Spleen (tissue), 11 donors: ENCODE measurements at regions not wholly inside any gene's neighbourhood (a gene's known extent, or its start where the extent isn't known, plus 50 kb on each side); places are given as distances from the start of the nearest gene placed in this dataset.

Experiments used
- DNase-seq: peaks from one replicate; pipeline ENCODE4 v3.0.0-alpha.2; 2020
- H3K27ac ChIP-seq, 8 donors: fragments of 200-600 bp; sonication (generic) in 7 of 8; 1 replicate in 4 of 8; 2 replicates in 4 of 8; pipeline versions ENCODE4 v1.5.0 to v1.8.0; 2016 to 2021; ENCODE audit warnings: inconsistent platforms in 4 of 8, mild to moderate bottlenecking in 4 of 8, moderate library complexity in 1 of 8
- H3K27me3 ChIP-seq, 7 donors: fragments of 200-600 bp; sonication (generic) in 6 of 7; replicated peaks in 1 of 7; 1 replicate in 4 of 7; 2 replicates in 3 of 7; pipeline versions ENCODE4 v1.5.0 to v1.8.0; 2016 to 2021; ENCODE audit warnings: inconsistent platforms in 3 of 7, mild to moderate bottlenecking in 1 of 7
- H3K36me3 ChIP-seq, 6 donors: fragments of 200-600 bp; sonication (generic) in 5 of 6; 1 replicate in 4 of 6; 2 replicates in 2 of 6; pipeline versions ENCODE4 v1.5.0 to v1.8.0; 2016 to 2021; ENCODE audit warnings: inconsistent platforms in 2 of 6
- H3K4me1 ChIP-seq, 6 donors: fragments of 200-600 bp; sonication (generic) in 5 of 6; 1 replicate in 3 of 6; 2 replicates in 3 of 6; pipeline versions ENCODE4 v1.5.0 to v1.8.0; 2016 to 2021; ENCODE audit warnings: inconsistent platforms in 3 of 6
- H3K4me3 ChIP-seq, 8 donors: fragments of 200-600 bp; sonication (generic) in 7 of 8; 1 replicate in 4 of 8; 2 replicates in 4 of 8; pipeline versions ENCODE4 v1.5.0 to v1.8.0; 2016 to 2021; ENCODE audit warnings: inconsistent platforms in 4 of 8, mild to moderate bottlenecking in 4 of 8, moderate library complexity in 2 of 8
- H3K9me3 ChIP-seq, 8 donors: fragments of 200-600 bp; sonication (generic) in 7 of 8; 1 replicate in 4 of 8; 2 replicates in 4 of 8; pipeline versions ENCODE4 v1.5.0 to v1.8.0; 2016 to 2021; ENCODE audit warnings: inconsistent platforms in 4 of 8
- CTCF ChIP-seq, 11 experiments: fragments of 200-600 bp in 7 of 11; fragments of 450-650 bp in 4 of 11; sonication (generic) in 4 of 11; IDR thresholded peaks in 8 of 11; conservative IDR thresholded peaks in 3 of 11; 1 replicate in 7 of 11; 2 replicates in 4 of 11; pipeline versions ENCODE4 v1.4.0 to v1.8.0; 2016 to 2021; ENCODE audit warnings: antibody characterized with exemption in 11 of 11, inconsistent platforms in 4 of 11, mild to moderate bottlenecking in 1 of 11
- POLR2A ChIP-seq, 3 donors: fragments of 450-650 bp; IDR thresholded peaks; one replicate each; pipeline ENCODE4 v1.5.1; 2017; ENCODE audit warnings: antibody characterized with exemption in 3 of 3, mild to moderate bottlenecking in 1 of 3
- POLR2AphosphoS5 ChIP-seq, 3 donors: sonication (generic); formaldehyde crosslinking; IDR thresholded peaks; one replicate each; pipeline ENCODE4 v1.5.1; 2017; ENCODE audit warnings: antibody characterized with exemption in 3 of 3
- WGBS, 5 donors: extraction: QIAGEN DNeasy Blood & Tissue Kit in 3 of 5; methylation state at CpG; one replicate each; pipeline versions ENCODE4 v1.1.5 to v1.1.7; 2013 to 2018; 5-methylcytosine and 5-hydroxymethylcytosine counted together
- intact Hi-C: fragments of 100-400 bp; cut with DNase I; formaldehyde crosslinking; loops from one replicate; pipeline ENCODE4 v1.15.0; 2023; ENCODE audit warnings: low total_unique reads
- donor health status: healthy with polysubstance abuse.
- donor health status: DM: no; HTN: no; CAD: no; lungs with moderate emphysema.
- donor health status: DM: no; HTN: no; CAD: no.
- donor health status: Bipolar disorder and iron deficiency.
- donor health status: healthy.
- donor health status: DM: no; HTN: no; CAD: no.
- donor health status: DM: yes; HTN: yes; CAD: no.

- Histone ChIP-seq H3K4me1 (peaks cover 0 to 6% (median 0%) of the 10 kb centered on the region in 6 donors), H3K27ac (no peak overlapping the region), H3K36me3 (no peaks in the 10 kb centered on the region), H3K4me3 (no peak overlapping the region), H3K9me3 (peaks cover 0 to 10% (median 6%) of the 10 kb centered on the region in 8 donors), H3K27me3 (no peaks in the 10 kb centered on the region)
- TF ChIP-seq POLR2A (IDR thresholded peaks at IDR 0.05) (no peak), POLR2AphosphoS5 (IDR thresholded peaks at IDR 0.05) (no peak), CTCF (IDR thresholded peaks at IDR 0.05 in 8 of 11, conservative IDR thresholded peaks at IDR 0.05 in 3 of 11) (no peak)
- intact Hi-C loops = no loop called here
- 93 to 97% (median 95%) methylated on average over 5 of the region's 5 CpGs for WGBS, 5 donors
- DNase-seq = no peak
These were observed 128.4 kb downstream of the TM9SF2 start for GRCh38 chr13:99629641-99630040.

DNA sequence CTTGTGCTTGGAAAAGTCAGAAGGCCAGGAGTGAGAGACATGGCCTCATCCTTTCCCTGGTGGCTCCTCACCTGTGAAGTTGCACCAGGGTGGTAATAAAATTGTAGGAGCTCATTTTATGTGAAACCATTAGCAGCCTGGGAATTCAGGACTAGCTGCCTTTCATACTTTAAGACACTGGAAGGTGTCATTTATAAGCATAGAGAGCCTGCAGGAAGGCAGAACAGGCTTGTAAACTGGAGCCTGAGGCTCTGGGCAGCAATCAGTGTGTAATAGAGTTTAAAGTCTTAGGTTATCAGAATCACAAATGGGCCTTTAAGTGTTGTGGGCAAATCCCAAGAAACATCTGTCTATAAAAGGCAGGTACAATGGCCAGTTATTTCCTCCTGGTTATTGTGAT, 127.2 kb downstream of the TM9SF2 start:
- H3K4me1 ChIP-seq = peaks cover 0 to 6% (median 0%) of the 10 kb centered on the region in 6 donors
- no peaks in the 10 kb centered on the region for H3K27me3 ChIP-seq
- no peak for TF ChIP-seq POLR2AphosphoS5 (IDR thresholded peaks at IDR 0.05)
- TF ChIP-seq POLR2A (IDR thresholded peaks at IDR 0.05) = no peak
- no peak for TF ChIP-seq CTCF (IDR thresholded peaks at IDR 0.05 in 8 of 11, conservative IDR thresholded peaks at IDR 0.05 in 3 of 11)
- no peak overlapping the region for H3K27ac ChIP-seq
- intact Hi-C loops = no loop called here
- H3K36me3 ChIP-seq = no peaks in the 10 kb centered on the region
- H3K4me3 ChIP-seq = no peak overlapping the region
- peaks cover 0 to 10% (median 6%) of the 10 kb centered on the region in 8 donors for H3K9me3 ChIP-seq
- DNase-seq = no peak

DNA sequence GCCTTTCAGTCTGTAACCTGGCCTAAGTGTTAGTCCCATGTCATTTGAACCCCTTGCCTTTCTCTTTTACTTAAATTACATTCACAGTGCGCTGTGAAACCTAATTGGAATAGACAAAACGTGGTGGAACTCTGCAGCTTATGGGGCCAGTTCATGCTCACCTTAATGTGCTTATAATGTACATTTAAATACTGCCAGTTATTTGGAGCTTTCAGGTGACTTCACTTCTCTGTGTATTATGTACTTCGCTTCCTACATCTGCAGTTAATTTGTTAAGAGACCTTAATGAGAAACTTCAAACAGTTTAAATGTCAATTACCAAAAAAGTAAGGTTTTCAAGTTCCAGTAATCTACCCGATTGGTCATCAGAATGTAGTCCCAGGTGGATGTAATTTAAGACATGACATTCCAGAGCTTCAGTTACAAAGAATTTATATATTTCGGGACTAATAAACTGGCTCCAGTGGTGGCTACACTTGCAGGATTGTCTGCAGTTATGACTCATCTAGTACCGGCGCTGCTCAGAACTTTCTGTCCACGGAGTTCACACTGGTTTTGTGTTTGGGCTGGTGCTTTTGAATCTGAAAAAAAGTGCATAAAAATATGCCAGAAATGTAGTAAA, 125.3 kb downstream of the TM9SF2 start:
- Histone ChIP-seq H3K27ac (no peak overlapping the region), H3K27me3 (no peaks in the 10 kb centered on the region), H3K4me3 (no peak overlapping the region), H3K9me3 (no peaks in the 10 kb centered on the region), H3K36me3 (no peaks in the 10 kb centered on the region), H3K4me1 (peaks cover 0 to 6% (median 0%) of the 10 kb centered on the region in 6 donors)
- intact Hi-C loops = no loop called here
- DNase-seq = no peak
- 74 to 91% (median 87%) methylated on average over 8 of the region's 8 CpGs for WGBS, 5 donors
- TF ChIP-seq POLR2A (IDR thresholded peaks at IDR 0.05) (no peak), CTCF (IDR thresholded peaks at IDR 0.05 in 8 of 11, conservative IDR thresholded peaks at IDR 0.05 in 3 of 11) (no peak)

DNA sequence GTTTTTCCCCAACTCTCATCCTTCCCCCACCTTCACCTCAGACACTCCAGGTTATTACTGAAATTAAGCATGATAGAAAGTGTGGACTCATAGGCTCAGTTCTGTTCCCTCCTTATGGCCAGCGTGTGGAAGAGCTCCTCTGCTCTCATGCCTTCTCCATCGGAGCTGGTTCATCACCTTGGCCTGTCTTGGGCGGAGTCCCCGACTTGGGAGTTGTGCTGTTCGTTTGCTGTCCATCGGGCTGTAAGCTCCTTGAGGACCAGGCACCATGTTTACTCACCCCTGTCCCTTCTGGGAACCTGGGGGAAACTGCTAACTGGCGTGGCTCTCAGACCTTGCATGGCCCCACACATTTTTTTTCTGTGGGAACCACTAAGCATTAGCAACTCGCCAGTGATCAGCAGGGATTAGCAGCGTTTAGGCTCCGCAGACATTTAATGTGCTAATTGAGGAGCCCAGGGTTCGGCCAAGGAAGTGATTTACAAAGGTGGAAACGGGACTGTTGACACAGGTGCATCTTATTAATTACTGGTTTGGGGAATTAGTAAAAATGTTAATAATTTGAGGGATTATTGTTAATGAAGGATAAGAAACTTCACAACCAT, 123.8 kb downstream of the TM9SF2 start:
- TF ChIP-seq POLR2A (IDR thresholded peaks at IDR 0.05) (no peak), CTCF (IDR thresholded peaks at IDR 0.05 in 8 of 11, conservative IDR thresholded peaks at IDR 0.05 in 3 of 11) (no peak), POLR2AphosphoS5 (IDR thresholded peaks at IDR 0.05) (no peak)
- intact Hi-C loops = no loop called here
- no peak for DNase-seq
- 90 to 94% (median 91%) methylated on average over 12 of the region's 12 CpGs for WGBS, 5 donors
- no peaks in the 10 kb centered on the region for H3K27me3 ChIP-seq
- H3K27ac ChIP-seq = no peak overlapping the region
- H3K4me3 ChIP-seq = no peak overlapping the region
- no peaks in the 10 kb centered on the region for H3K9me3 ChIP-seq
- peaks cover 0 to 6% (median 0%) of the 10 kb centered on the region in 6 donors for H3K4me1 ChIP-seq
- no peaks in the 10 kb centered on the region for H3K36me3 ChIP-seq
